CMK (cell line): ENCODE measurements at regions not wholly inside any gene's neighbourhood (a gene's known extent, or its start where the extent isn't known, plus 50 kb on each side); places are given as distances from the start of the nearest gene placed in this dataset.

Experiments
- DNase-seq: peaks from one replicate; pipeline ENCODE4 v3.0.0-alpha.2; 2010; ENCODE audit warnings: low read depth

DNA sequence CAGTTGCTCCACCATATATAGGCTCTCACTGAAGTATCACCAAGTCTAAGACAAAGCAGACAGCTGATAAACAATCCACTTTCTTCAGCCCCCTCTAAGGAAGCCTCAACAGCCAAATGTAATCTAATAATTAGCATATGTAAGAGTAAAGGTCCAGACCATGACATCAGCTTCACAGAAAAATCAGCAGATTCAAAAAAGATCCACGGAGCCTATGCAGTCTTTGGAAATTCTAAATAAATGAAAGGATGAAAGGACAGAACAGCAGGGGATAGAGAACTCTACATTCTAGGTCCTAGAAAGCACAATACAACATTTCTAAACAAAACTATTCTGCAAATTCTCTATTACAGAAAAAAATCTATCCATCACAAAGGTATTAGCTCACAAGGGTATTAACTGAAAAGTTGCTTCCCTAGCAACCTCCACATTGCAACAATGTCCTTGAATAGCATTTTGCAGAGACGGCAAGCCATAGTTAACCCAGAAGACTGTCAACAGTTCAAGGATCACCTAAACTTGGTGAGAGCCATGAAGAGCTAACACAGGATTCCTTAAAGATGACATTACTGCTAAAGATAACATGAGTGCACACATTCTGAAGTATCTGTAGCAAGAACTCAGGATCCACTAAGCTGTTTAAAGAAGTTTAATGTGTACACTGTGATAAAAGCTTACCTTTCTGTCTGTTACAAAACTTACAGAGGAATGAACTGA, 74.3 kb downstream of the SIPA1L2 start:
- no peak for DNase-seq

- no peak for DNase-seq
These were observed 75.5 kb downstream of the SIPA1L2 start for GRCh38 chr1:232554409-232554808.

GRCh38 chr1:232553809-232554208, 76.1 kb downstream of the SIPA1L2 start:
- DNase-seq = no peak

DNA sequence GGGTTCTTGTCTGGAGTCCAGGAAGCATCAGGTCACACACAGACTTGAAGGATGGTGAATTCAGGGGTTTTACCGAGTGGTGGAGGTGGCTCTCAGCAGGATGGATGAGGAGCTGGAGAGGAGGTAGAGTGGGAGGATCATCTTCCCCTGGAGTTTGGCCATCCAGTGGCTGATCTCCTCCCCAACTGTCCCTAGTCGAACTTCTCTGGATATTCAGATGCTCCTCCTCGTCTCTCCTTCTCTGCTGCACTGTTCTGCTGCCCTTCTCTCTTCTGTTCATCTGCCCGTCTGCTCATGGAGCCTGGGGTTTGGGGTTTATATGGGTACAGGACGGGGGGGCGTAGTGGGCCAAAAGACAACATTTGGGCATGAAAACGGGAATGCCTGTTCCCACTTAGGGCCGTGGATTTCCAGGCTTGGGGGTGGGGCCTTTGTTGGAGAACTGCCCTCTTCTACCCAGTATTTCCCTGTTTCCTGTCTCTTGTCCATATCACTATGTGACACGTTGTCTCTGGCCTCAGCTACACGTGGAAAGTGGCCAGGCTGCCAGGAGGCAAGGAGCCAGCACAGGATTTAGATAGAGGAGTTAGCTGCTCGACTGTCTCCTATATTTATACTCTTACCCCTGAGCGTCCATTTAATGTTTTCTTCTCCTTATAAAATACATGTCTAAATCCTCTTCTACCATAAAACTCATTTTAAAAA, 76.7 kb downstream of the SIPA1L2 start:
- no peak for DNase-seq

GRCh38 chr1:232551386-232551785, 78.5 kb downstream of the SIPA1L2 start:
- no peak for DNase-seq

GRCh38 chr1:232550007-232550406, 79.9 kb downstream of the SIPA1L2 start:
- no peak for DNase-seq

- no peak for DNase-seq
These were observed 81.2 kb downstream of the SIPA1L2 start for GRCh38 chr1:232548691-232549090.

- DNase-seq = no peak
These were observed 81.9 kb downstream of the SIPA1L2 start for GRCh38 chr1:232547938-232548484.

DNA sequence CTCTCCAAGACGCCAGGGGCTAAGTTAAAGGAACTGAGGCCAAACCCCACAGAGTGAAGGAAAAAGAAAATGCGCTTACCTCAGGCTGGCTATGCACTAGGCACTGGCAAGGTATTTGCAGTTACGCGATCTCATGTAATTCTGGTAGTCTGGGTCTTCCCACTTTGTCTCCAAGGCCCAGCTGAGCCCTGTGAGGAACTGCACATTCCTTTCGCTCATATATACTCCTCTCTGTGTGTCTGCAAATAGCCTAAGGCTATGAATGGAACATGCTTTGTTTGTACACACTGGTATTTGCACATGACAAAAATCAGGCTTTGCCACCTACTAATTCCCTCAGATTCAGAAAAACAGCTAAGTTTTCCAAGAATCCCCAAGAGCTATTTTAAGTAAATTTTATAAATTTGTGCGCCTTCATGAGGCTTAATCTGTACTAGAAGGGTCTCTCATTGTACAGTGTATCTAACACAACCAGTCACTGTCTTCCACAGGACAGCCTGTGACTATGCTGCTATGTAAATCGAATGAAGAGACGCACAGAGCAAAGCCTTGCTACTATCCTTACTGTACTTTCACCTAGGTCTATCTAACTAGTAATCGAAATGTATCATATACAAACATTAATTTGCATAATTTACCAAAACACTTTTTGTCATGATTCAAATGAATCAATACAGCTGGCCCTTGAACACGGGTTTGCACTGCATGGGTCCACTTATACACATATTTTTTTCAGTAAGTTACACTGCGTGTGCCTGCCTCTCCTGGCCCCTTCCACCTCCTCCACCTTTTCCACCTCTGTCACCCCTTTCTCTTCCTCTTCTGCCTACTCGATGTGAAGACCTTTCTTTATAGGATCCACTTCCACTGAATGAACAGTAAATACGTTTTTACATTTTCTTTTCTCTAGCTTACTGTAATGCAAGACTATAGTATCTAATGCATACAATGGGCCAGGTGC, 87.0 kb downstream of the SIPA1L2 start:
- no peak for DNase-seq

DNA sequence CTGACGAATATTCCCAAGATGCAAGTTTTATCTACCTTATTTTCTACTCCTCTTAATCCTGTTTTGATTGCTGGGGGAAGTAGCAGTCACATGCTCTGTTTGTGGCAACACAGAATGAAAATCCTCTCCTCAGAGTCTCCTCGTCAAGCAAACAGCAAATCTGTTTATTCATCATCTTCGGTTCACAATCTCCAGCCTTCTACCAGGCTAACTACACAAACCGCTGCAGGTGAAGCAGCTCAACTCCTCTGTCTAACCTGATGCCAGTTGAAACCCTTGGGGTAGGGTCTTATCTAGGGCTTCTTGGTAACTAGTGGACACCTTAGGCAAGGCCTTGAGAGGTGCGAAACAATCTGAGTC, 91.0 kb downstream of the SIPA1L2 start:
- DNase-seq = no peak

GRCh38 chr1:232538224-232538942, 91.5 kb downstream of the SIPA1L2 start:
- DNase-seq = no peak

DNA sequence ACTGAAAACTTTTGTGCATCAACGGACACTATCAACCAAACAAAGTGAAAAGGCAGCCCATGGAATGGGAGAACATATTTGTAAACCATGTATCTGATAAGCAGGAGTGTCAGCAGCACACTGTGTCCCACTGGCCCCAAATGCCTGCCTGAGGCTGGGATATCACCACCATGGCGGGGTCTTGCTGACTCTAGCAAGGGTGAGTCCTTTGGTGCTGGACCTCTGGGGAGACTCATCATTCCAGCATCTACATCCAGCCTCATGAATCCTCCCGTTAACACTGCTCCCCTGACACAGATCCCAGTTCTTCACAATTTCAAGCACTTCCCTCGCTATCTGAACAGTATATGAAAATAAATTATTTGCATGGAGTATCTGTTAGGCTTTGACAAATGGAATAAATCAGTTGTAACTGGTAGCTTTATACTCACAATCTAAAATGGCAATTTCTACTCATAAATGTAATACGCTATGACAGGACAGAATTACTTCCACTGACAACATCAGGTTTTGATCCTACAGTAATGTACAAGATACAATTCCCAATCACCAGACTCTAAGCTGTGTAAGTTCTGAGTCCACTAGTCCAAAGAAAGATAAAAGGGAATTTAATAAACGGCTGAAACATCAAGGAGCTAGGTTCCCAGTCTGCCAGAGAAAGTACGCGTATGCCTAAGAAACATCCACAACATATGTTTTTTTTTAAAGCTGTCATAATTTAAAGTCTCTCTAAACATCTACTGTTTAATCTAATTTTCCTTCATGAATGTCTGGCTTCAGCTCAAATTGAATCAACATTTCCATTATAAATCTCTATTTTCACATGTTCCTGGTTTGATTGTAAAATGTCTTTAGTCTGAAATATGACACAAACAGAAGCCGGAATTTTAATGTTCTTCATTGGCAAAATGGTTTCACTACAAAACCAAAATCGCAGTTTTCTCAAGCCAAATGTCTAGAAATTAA, 95.1 kb downstream of the SIPA1L2 start:
- no peak for DNase-seq

DNA sequence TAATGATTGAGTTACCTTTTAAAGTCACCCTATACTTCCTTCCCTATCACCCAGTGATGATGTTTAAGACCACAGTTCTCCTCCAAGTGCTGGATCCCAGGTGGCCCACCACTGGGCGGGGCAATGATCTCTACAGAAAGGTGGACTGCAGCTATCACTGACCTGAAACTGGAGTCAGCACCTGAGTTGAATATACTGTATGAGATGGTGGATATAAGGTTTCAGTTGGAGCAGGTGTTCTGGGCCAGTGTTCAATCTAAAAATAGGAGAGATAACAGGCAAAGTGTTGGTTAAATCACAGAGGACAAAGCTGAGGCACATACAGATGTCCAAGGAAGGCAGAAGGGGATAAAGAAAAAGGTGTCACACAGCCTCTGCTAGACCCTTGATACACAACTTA, 96.6 kb downstream of the SIPA1L2 start:
- DNase-seq = no peak

GRCh38 chr1:232532901-232533300, 97.0 kb downstream of the SIPA1L2 start:
- no peak for DNase-seq

DNA sequence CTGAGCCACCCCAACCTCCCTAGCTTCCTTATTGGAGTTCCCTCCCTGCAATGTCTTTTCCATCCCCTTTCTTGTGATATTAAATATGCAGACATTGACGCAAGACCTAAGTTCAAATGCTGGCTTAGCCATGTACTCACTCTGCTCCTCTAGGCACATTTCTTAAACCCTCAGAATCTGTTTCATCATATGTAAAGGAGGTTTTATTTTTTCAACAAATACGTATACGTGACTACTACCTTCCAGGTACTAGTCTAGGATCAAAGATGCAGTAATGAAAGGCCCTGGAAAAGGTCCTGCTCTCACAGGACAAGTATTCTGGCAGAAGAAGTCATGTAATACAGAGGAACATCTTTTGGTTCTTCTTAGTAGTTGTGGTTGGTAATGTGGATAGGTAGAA, 98.6 kb downstream of the SIPA1L2 start:
- no peak for DNase-seq

- no peak for DNase-seq
These were observed 100.2 kb downstream of the SIPA1L2 start for GRCh38 chr1:232529747-232530146.

DNA sequence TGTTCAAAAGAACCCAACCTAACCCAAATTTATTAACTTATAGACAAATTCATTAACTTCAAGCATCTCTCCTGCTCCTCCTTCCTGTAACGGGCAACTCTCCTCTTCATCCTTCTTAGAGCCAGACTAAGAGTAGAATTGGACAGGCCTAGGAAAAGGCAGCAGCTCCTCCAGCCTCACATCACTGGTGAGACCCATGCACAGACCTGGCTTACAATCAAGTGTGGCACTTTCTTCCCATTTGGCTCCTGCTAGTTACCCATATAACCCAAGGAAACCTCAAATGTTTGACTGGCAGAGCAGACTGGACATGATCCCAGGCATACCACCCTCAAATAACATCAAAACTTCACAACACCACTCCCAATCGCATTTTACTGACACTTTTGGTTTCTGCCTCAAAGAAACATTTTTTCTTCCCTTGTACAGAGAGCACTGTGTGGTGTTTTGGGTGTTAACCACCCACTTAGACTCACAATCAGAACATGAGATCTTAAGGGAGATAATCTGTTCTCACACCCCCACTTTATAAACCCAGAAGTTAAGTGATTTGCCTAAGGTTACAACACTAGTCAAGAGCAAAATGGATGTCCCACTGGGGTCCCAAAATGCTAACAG, 101.4 kb downstream of the SIPA1L2 start:
- DNase-seq = no peak

GRCh38 chr1:232524056-232524455, 105.9 kb downstream of the SIPA1L2 start:
- DNase-seq = no peak

DNA sequence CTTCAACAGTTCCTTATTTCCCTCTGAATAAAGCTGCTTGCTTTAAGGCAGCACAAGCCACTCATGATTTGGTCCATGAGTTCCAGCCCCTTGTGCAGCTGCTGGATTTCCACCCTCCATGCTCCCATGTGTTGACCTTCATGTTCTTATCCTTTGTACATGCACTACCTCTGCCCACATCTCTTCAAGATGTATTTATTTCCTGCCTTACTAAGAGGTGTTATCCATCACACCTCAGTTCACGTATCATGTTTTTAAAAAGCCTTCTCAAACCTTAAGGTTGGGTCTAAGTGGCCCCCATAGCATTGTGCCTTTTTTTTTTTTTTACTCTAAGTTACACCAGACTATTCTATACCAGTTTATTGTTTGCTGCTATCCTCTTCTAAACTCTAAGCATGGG, 107.7 kb downstream of the SIPA1L2 start:
- no peak for DNase-seq

GRCh38 chr1:232521660-232522059, 108.3 kb downstream of the SIPA1L2 start:
- DNase-seq = no peak
